ENCODE measurements at regions not wholly inside any gene's neighbourhood (a gene's known extent, or its start where the extent isn't known, plus 50 kb on each side); places are given as distances from the start of the nearest gene placed in this dataset.

- no peak for DNase-seq
- H2AFZ ChIP-seq (ENCODE audit: insufficient read depth, low read depth, low read length, poor library complexity, severe bottlenecking) = no peak overlapping the region
- TF ChIP-seq CTCF (IDR thresholded peaks at IDR 0.05) = no peak
Measured at GRCh38 chrX:122245943-122246342, 938.1 kb upstream of the GRIA3 start.

GRCh38 chrX:122246937-122247336 is 937.1 kb upstream of the GRIA3 start:
- H3K9ac ChIP-seq (ENCODE audit: insufficient read depth, low read length, poor library complexity, severe bottlenecking) = no peak overlapping the region
- H3K4me2 ChIP-seq (replicated peaks; ENCODE audit: extremely low read depth, low read length, poor library complexity, severe bottlenecking) = no peak overlapping the region
- intact Hi-C loops (cut with micrococcal nuclease) = no loop called here
- Mint-ChIP-seq H3K27me3 (ENCODE audit: low read depth in 3 of 3) (no peaks in the 10 kb centered on the region), H3K4me1 (no peaks in the 10 kb centered on the region), H3K4me3 (no peak overlapping the region), H3K36me3 (no peaks in the 10 kb centered on the region), H3K9me3 (peaks cover 0 to 5% (median 0%) of the 10 kb centered on the region in 7 donors), H3K27ac (no peak overlapping the region)
- no peak overlapping the region for H3K27ac ChIP-seq (ENCODE audit: low read depth in 1 of 2, low read length in 2 of 2)
- no peak overlapping the region for H2AFZ ChIP-seq (ENCODE audit: insufficient read depth, low read depth, low read length, poor library complexity, severe bottlenecking)
- no peaks in the 10 kb centered on the region for H3K4me1 ChIP-seq (ENCODE audit: control insufficient read depth in 1 of 2, insufficient read depth in 2 of 2, low read length in 2 of 2)
- no peak for DNase-seq
- WGBS (ENCODE audit: insufficient coverage) = no CpG with 5 or more reads among the region's 3 CpGs
- no peaks in the 10 kb centered on the region for H3K27me3 ChIP-seq (ENCODE audit: control insufficient read depth in 2 of 2, insufficient read depth in 2 of 2, low read length in 2 of 2)
- no peaks in the 10 kb centered on the region for H4K20me1 ChIP-seq (ENCODE audit: insufficient read depth, low read length)
- no peak overlapping the region for H3K4me3 ChIP-seq (replicated peaks in 1 of 3; ENCODE audit: low read depth in 2 of 3, low read length in 3 of 3)
- no peaks in the 10 kb centered on the region for H3K36me3 ChIP-seq (replicated peaks in 1 of 2; ENCODE audit: control insufficient read depth in 1 of 2, insufficient read depth in 2 of 2, low read length in 2 of 2)
- no peaks in the 10 kb centered on the region for H3K79me2 ChIP-seq (ENCODE audit: insufficient read depth, low read length)
- H3K9me3 ChIP-seq (replicated peaks in 1 of 2; ENCODE audit: control insufficient read depth in 1 of 2, insufficient read depth in 1 of 2, low read length in 2 of 2) = no peaks in the 10 kb centered on the region
- no peak for TF ChIP-seq CTCF (IDR thresholded peaks at IDR 0.05)

More at GRCh38 chrX:122245943-122246342, 938.1 kb upstream of the GRIA3 start:
- Histone ChIP-seq H4K20me1 (ENCODE audit: insufficient read depth, low read length) (no peaks in the 10 kb centered on the region), H3K27ac (ENCODE audit: low read depth in 1 of 2, low read length in 2 of 2) (no peak overlapping the region), H3K36me3 (replicated peaks in 1 of 2; ENCODE audit: control insufficient read depth in 1 of 2, insufficient read depth in 2 of 2, low read length in 2 of 2) (no peaks in the 10 kb centered on the region), H3K79me2 (ENCODE audit: insufficient read depth, low read length) (no peaks in the 10 kb centered on the region), H3K4me1 (ENCODE audit: control insufficient read depth in 1 of 2, insufficient read depth in 2 of 2, low read length in 2 of 2) (no peaks in the 10 kb centered on the region), H3K4me2 (replicated peaks; ENCODE audit: extremely low read depth, low read length, poor library complexity, severe bottlenecking) (no peak overlapping the region), H3K9me3 (replicated peaks in 1 of 2; ENCODE audit: control insufficient read depth in 1 of 2, insufficient read depth in 1 of 2, low read length in 2 of 2) (no peaks in the 10 kb centered on the region), H3K27me3 (ENCODE audit: control insufficient read depth in 2 of 2, insufficient read depth in 2 of 2, low read length in 2 of 2) (no peaks in the 10 kb centered on the region), H3K4me3 (replicated peaks in 1 of 3; ENCODE audit: low read depth in 2 of 3, low read length in 3 of 3) (no peak overlapping the region), H3K9ac (ENCODE audit: insufficient read depth, low read length, poor library complexity, severe bottlenecking) (no peak overlapping the region)
- Mint-ChIP-seq H3K4me3 (no peak overlapping the region), H3K27me3 (ENCODE audit: low read depth in 3 of 3) (no peaks in the 10 kb centered on the region), H3K27ac (no peak overlapping the region), H3K4me1 (no peaks in the 10 kb centered on the region), H3K9me3 (peaks cover 0 to 6% (median 0%) of the 10 kb centered on the region in 7 donors), H3K36me3 (no peaks in the 10 kb centered on the region)
- intact Hi-C loops (cut with micrococcal nuclease) = no loop called here
- no CpG with 5 or more reads among the region's 2 CpGs for WGBS (ENCODE audit: insufficient coverage)

All from CD14-positive monocyte (primary cell).